HCEC 1CT (cell line): ENCODE measurements at regions not wholly inside any gene's neighbourhood (a gene's known extent, or its start where the extent isn't known, plus 50 kb on each side); places are given as distances from the start of the nearest gene placed in this dataset.

Experiments
- DNase-seq: peaks from one replicate; pipeline ENCODE4 v3.0.0-alpha.2; 2017

GRCh38 chr2:103103678-103104077 lies 341.8 kb downstream of the TMEM182 start:
- no peak for DNase-seq

GRCh38 chr2:103119352-103119751 lies 357.5 kb downstream of the TMEM182 start:
- no peak for DNase-seq

GRCh38 chr2:103121106-103121505 lies 359.3 kb downstream of the TMEM182 start:
- no peak for DNase-seq

GRCh38 chr2:103123516-103123915 lies 361.7 kb downstream of the TMEM182 start:
- DNase-seq, result no peak

GRCh38 chr2:103130857-103131256 lies 369.0 kb downstream of the TMEM182 start:
- no peak for DNase-seq

GRCh38 chr2:103132536-103133217 lies 370.8 kb downstream of the TMEM182 start:
- no peak for DNase-seq

GRCh38 chr2:103135679-103136078 lies 373.8 kb downstream of the TMEM182 start:
- DNase-seq, result no peak

- no peak for DNase-seq
These were observed 376.5 kb downstream of the TMEM182 start for GRCh38 chr2:103138123-103138901.

- no peak for DNase-seq
These were observed 377.9 kb downstream of the TMEM182 start for GRCh38 chr2:103139628-103140268.

GRCh38 chr2:103144837-103145236 lies 383.0 kb downstream of the TMEM182 start:
- DNase-seq, result no peak

- DNase-seq, result no peak
These were observed 383.9 kb downstream of the TMEM182 start for GRCh38 chr2:103145739-103146138.

- no peak for DNase-seq
These were observed 389.2 kb downstream of the TMEM182 start for GRCh38 chr2:103151046-103151445.

GRCh38 chr2:103152556-103152955 lies 390.7 kb downstream of the TMEM182 start:
- DNase-seq, result no peak

GRCh38 chr2:103153580-103154284 lies 391.9 kb downstream of the TMEM182 start:
- no peak for DNase-seq

- no peak for DNase-seq
These were observed 393.5 kb downstream of the TMEM182 start for GRCh38 chr2:103155308-103155707.

- no peak for DNase-seq
These were observed 397.2 kb downstream of the TMEM182 start for GRCh38 chr2:103159018-103159417.

- peak; percentile 28 for DNase-seq
These were observed 399.8 kb downstream of the TMEM182 start for GRCh38 chr2:103161456-103162289.

- DNase-seq, result no peak
These were observed 402.9 kb downstream of the TMEM182 start for GRCh38 chr2:103164748-103165147.

GRCh38 chr2:103165836-103166235 lies 404.0 kb downstream of the TMEM182 start:
- no peak for DNase-seq

GRCh38 chr2:103166456-103167324 lies 404.9 kb downstream of the TMEM182 start:
- no peak for DNase-seq

GRCh38 chr2:103167599-103167998 lies 405.8 kb downstream of the TMEM182 start:
- no peak for DNase-seq
